HepG2 (cell line): ENCODE measurements at regions not wholly inside any gene's neighbourhood (a gene's known extent, or its start where the extent isn't known, plus 50 kb on each side); places are given as distances from the start of the nearest gene placed in this dataset.
A peak's percentile ranks its signal among the peaks of the same experiment; 100 is the strongest.

Experiments used
- EEA1 ChIP-seq: sonication (generic); formaldehyde crosslinking; IDR thresholded peaks from 2 replicates; pipeline ENCODE4 v1.5.1; 2020; ENCODE audit warnings: mild to moderate bottlenecking, missing genetic modification reagents, borderline replicate concordance
- GATAD1 ChIP-seq: IDR thresholded peaks from 2 replicates; pipeline ENCODE4 v1.6.1; 2016; ENCODE audit warnings: missing genetic modification reagents, missing compliant biosample characterization
- HHEX ChIP-seq: IDR thresholded peaks from 2 replicates; pipeline ENCODE4 v1.6.1; 2016; ENCODE audit warnings: control low read depth
- MAZ ChIP-seq, 2 experiments: sonication (generic) in 1 of 2; formaldehyde crosslinking in 1 of 2; IDR thresholded peaks; 2 replicates each; pipeline versions ENCODE4 v1.5.0 to v1.6.1; 2012 to 2020; ENCODE audit warnings: low read depth in 2 of 2, mild to moderate bottlenecking in 2 of 2, borderline replicate concordance in 1 of 2, improper control_type of control experiment in 1 of 2, low read length in 1 of 2, missing genetic modification reagents in 1 of 2, moderate library complexity in 1 of 2
- PHF8 ChIP-seq: sonication (generic); formaldehyde crosslinking; IDR thresholded peaks from 2 replicates; pipeline ENCODE4 v1.5.0; 2020; ENCODE audit warnings: missing genetic modification reagents
- SETDB1 ChIP-seq: sonication (generic); formaldehyde crosslinking; IDR thresholded peaks from 2 replicates; pipeline ENCODE4 v1.5.1; 2020; ENCODE audit warnings: missing genetic modification reagents, mild to moderate bottlenecking, borderline replicate concordance
- U2AF2 ChIP-seq: fragments of 200-400 bp; formaldehyde crosslinking; IDR thresholded peaks from 2 replicates; pipeline ENCODE4 v1.6.1; 2017; ENCODE audit warnings: low read depth, mild to moderate bottlenecking, low read length
- ZBTB38 ChIP-seq: sonication (generic); formaldehyde crosslinking; IDR thresholded peaks from 2 replicates; pipeline ENCODE4 v1.5.1; 2020; ENCODE audit warnings: mild to moderate bottlenecking, missing genetic modification reagents
- ZFY ChIP-seq: sonication (generic); formaldehyde crosslinking; IDR thresholded peaks from 2 replicates; pipeline ENCODE4 v1.4.0; 2020; ENCODE audit warnings: missing genetic modification reagents
- TF ChIP-seq, protein P1 (sequence below): sonication (generic); formaldehyde crosslinking; conservative IDR thresholded peaks from 2 replicates; pipeline ENCODE4 v1.8.0; 2022; ENCODE audit warnings: missing genetic modification reagents
- TF ChIP-seq, protein P2 (sequence below): sonication (generic); IDR thresholded peaks from 2 replicates; pipeline ENCODE4 v1.6.1; 2016; ENCODE audit warnings: low read depth, borderline replicate concordance
- TF ChIP-seq, protein P3 (sequence below): IDR thresholded peaks from 2 replicates; pipeline ENCODE4 v1.6.1; 2016; ENCODE audit warnings: mild to moderate bottlenecking
- TF ChIP-seq, protein P4 (sequence below): sonication (generic); formaldehyde crosslinking; IDR thresholded peaks from 2 replicates; pipeline ENCODE4 v1.9.0; 2021; ENCODE audit warnings: missing genetic modification reagents, borderline replicate concordance
- TF ChIP-seq, protein P5 (sequence below): sonication (generic); formaldehyde crosslinking; IDR thresholded peaks from 2 replicates; pipeline ENCODE4 v1.5.1; 2020; ENCODE audit warnings: mild to moderate bottlenecking, missing genetic modification reagents
- TF ChIP-seq, protein P6 (sequence below): sonication (generic); formaldehyde crosslinking; IDR thresholded peaks from 2 replicates; pipeline ENCODE4 v1.5.0; 2020; ENCODE audit warnings: mild to moderate bottlenecking, missing genetic modification reagents, moderate library complexity

DNA sequence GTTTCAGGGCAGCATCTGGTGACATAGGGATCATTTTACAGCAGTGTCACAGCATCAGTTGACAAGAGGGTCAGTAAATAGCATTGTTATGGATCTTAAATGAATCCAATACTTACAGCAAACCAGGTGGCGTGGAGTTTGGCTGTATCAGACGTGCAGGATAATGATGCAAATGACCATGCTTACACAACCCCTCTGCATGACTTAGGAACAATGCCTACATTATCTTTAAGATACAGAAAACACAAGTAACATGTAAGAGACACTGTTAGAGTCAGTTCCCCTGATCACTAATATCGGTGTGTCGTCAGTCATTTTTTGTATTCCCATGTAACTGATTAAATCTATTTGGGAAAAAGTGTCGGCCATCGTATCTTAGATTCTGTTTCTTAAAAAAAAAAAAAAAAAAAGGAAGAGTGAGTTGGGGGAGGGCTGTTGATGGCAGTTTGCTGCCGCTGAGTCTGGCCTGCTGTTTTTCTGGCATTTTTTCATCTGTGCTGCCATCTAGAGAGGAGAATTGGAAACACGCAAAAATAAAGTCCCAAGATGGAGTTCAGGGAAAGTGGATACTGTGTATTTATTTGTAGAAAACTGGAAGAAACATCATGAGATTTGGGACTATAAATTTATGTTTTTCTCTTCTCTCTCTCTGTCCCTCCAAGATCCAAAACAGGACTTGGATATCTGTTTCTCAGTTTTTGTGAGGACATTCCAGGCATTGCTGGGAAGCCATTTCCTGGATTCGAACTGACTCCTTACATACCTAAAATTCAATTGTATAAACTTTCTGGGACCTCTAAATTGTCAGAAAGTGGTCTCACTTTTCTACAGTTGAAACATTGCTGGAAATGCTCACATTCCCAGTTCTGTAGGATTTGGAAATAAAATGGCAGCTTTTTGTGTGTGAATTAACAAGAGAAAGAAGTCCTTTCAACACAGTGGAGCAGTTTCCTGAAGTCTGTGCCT, 60.3 kb upstream of the AGPS start (continued):
- TF ChIP-seq, protein P1, sequence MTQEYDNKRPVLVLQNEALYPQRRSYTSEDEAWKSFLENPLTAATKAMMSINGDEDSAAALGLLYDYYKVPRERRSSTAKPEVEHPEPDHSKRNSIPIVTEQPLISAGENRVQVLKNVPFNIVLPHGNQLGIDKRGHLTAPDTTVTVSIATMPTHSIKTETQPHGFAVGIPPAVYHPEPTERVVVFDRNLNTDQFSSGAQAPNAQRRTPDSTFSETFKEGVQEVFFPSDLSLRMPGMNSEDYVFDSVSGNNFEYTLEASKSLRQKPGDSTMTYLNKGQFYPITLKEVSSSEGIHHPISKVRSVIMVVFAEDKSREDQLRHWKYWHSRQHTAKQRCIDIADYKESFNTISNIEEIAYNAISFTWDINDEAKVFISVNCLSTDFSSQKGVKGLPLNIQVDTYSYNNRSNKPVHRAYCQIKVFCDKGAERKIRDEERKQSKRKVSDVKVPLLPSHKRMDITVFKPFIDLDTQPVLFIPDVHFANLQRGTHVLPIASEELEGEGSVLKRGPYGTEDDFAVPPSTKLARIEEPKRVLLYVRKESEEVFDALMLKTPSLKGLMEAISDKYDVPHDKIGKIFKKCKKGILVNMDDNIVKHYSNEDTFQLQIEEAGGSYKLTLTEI (CRISPR knock-in tag) = no peak
- TF ChIP-seq, protein P2, sequence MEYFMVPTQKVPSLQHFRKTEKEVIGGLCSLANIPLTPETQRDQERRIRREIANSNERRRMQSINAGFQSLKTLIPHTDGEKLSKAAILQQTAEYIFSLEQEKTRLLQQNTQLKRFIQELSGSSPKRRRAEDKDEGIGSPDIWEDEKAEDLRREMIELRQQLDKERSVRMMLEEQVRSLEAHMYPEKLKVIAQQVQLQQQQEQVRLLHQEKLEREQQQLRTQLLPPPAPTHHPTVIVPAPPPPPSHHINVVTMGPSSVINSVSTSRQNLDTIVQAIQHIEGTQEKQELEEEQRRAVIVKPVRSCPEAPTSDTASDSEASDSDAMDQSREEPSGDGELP = no peak
- TF ChIP-seq ZFY (no peak), MAZ (IDR thresholded peaks at IDR 0.05; ENCODE audit: borderline replicate concordance, low read depth, low read length) (no peak), MAZ (CRISPR knock-in tag; IDR thresholded peaks at IDR 0.05; ENCODE audit: low read depth) (no peak), GATAD1 (peak; percentile 44; the same call in 1 of the 2 replicates), HHEX (CRISPR knock-in tag) (no peak), SETDB1 (CRISPR knock-in tag) (no peak), U2AF2 (no peak), ZBTB38 (CRISPR knock-in tag) (no peak), EEA1 (no peak), PHF8 (CRISPR knock-in tag) (no peak)
- TF ChIP-seq, protein P3, sequence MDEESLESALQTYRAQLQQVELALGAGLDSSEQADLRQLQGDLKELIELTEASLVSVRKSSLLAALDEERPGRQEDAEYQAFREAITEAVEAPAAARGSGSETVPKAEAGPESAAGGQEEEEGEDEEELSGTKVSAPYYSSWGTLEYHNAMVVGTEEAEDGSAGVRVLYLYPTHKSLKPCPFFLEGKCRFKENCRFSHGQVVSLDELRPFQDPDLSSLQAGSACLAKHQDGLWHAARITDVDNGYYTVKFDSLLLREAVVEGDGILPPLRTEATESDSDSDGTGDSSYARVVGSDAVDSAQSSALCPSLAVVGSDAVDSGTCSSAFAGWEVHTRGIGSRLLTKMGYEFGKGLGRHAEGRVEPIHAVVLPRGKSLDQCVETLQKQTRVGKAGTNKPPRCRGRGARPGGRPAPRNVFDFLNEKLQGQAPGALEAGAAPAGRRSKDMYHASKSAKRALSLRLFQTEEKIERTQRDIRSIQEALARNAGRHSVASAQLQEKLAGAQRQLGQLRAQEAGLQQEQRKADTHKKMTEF = peak; percentile 48; the same call in 1 of the 2 replicates
- TF ChIP-seq, protein P4, sequence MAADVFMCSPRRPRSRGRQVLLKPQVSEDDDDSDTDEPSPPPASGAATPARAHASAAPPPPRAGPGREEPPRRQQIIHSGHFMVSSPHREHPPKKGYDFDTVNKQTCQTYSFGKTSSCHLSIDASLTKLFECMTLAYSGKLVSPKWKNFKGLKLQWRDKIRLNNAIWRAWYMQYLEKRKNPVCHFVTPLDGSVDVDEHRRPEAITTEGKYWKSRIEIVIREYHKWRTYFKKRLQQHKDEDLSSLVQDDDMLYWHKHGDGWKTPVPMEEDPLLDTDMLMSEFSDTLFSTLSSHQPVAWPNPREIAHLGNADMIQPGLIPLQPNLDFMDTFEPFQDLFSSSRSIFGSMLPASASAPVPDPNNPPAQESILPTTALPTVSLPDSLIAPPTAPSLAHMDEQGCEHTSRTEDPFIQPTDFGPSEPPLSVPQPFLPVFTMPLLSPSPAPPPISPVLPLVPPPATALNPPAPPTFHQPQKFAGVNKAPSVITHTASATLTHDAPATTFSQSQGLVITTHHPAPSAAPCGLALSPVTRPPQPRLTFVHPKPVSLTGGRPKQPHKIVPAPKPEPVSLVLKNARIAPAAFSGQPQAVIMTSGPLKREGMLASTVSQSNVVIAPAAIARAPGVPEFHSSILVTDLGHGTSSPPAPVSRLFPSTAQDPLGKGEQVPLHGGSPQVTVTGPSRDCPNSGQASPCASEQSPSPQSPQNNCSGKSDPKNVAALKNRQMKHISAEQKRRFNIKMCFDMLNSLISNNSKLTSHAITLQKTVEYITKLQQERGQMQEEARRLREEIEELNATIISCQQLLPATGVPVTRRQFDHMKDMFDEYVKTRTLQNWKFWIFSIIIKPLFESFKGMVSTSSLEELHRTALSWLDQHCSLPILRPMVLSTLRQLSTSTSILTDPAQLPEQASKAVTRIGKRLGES (CRISPR knock-in tag) = no peak
- TF ChIP-seq, protein P5, sequence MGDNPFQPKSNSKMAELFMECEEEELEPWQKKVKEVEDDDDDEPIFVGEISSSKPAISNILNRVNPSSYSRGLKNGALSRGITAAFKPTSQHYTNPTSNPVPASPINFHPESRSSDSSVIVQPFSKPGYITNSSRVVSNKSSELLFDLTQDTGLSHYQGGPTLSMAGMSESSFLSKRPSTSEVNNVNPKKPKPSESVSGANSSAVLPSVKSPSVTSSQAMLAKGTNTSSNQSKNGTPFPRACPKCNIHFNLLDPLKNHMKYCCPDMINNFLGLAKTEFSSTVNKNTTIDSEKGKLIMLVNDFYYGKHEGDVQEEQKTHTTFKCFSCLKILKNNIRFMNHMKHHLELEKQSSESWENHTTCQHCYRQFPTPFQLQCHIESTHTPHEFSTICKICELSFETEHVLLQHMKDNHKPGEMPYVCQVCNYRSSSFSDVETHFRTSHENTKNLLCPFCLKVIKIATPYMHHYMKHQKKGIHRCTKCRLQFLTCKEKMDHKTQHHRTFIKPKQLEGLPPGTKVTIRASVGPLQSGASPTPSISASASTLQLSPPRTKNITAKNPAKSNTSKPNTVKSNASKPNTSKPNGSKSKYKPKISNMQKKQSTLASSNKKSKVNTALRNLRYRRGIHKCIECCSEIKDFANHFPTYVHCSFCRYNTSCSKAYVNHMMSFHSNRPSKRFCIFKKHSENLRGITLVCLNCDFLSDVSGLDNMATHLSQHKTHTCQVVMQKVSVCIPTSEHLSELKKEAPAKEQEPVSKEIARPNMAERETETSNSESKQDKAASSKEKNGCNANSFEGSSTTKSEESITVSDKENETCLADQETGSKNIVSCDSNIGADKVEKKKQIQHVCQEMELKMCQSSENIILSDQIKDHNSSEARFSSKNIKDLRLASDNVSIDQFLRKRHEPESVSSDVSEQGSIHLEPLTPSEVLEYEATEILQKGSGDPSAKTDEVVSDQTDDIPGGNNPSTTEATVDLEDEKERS (CRISPR knock-in tag) = no peak
- TF ChIP-seq, protein P6, sequence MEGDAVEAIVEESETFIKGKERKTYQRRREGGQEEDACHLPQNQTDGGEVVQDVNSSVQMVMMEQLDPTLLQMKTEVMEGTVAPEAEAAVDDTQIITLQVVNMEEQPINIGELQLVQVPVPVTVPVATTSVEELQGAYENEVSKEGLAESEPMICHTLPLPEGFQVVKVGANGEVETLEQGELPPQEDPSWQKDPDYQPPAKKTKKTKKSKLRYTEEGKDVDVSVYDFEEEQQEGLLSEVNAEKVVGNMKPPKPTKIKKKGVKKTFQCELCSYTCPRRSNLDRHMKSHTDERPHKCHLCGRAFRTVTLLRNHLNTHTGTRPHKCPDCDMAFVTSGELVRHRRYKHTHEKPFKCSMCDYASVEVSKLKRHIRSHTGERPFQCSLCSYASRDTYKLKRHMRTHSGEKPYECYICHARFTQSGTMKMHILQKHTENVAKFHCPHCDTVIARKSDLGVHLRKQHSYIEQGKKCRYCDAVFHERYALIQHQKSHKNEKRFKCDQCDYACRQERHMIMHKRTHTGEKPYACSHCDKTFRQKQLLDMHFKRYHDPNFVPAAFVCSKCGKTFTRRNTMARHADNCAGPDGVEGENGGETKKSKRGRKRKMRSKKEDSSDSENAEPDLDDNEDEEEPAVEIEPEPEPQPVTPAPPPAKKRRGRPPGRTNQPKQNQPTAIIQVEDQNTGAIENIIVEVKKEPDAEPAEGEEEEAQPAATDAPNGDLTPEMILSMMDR (CRISPR knock-in tag) = peak; percentile 87
